H1 (cell line): ENCODE measurements at regions not wholly inside any gene's neighbourhood (a gene's known extent, or its start where the extent isn't known, plus 50 kb on each side); places are given as distances from the start of the nearest gene placed in this dataset.

Experiments used
- CTCF ChIA-PET: fragments of 300-600 bp; sonication (Branson Sonifier 250); formaldehyde crosslinking; loops from one replicate; lab custom pipeline; 2021; ENCODE audit not compliant: partially characterized antibody; lab: Charles Lee
- POLR2A ChIA-PET: fragments of 300-600 bp; sonication (Branson Sonifier 250); formaldehyde crosslinking; loops from one replicate; lab custom pipeline; 2021; ENCODE audit warnings: inconsistent platforms; ENCODE audit not compliant: partially characterized antibody; lab: Charles Lee
- DNase-seq, 2 experiments: peaks; one replicate each; pipeline versions ENCODE4 v3.0.0 to v3.0.0-alpha.2; 2010 to 2022; ENCODE audit warnings: low spot score in 2 of 2, low read depth in 1 of 2, mixed read lengths in 1 of 2
- FAIRE-seq: peaks from 2 replicates; lab custom pipeline; 2011; peaks lifted over from hg19 to GRCh38; lab: Jason Lieb, UNC
- H2AFZ ChIP-seq: 2 replicates; pipeline ENCODE4 v1.8.1; 2012; ENCODE audit warnings: low read length, inconsistent platforms
- H2AK5ac ChIP-seq: 2 replicates; pipeline ENCODE4 v1.6.1; 2013; ENCODE audit warnings: low read depth, low read length
- H2BK120ac ChIP-seq: replicated peaks from 2 replicates; pipeline ENCODE3; 2013; ENCODE audit warnings: low read depth, low read length, inconsistent platforms
- H2BK12ac ChIP-seq: 2 replicates; pipeline ENCODE4 v1.6.1; 2013; ENCODE audit warnings: low read depth, low read length
- H2BK15ac ChIP-seq: 2 replicates; pipeline ENCODE4 v1.6.1; 2013; ENCODE audit warnings: low read length
- H2BK20ac ChIP-seq: 2 replicates; pipeline ENCODE4 v1.6.1; 2013; ENCODE audit warnings: low read length
- H2BK5ac ChIP-seq: 2 replicates; pipeline ENCODE4 v1.6.1; 2013; ENCODE audit warnings: low read depth, low read length
- H3K14ac ChIP-seq: 2 replicates; pipeline ENCODE4 v1.6.1; 2013; ENCODE audit warnings: inconsistent platforms; ENCODE audit not compliant: insufficient read length
- H3K18ac ChIP-seq: 2 replicates; pipeline ENCODE4 v1.6.1; 2013; ENCODE audit warnings: low read length; ENCODE audit errors: extremely low read depth
- H3K23ac ChIP-seq: 2 replicates; pipeline ENCODE4 v1.6.1; 2013; ENCODE audit warnings: inconsistent platforms; ENCODE audit not compliant: insufficient read length
- H3K23me2 ChIP-seq: 2 replicates; pipeline ENCODE4 v1.6.1; 2013; ENCODE audit warnings: low read depth, low read length
- H3K27ac ChIP-seq: 2 replicates; pipeline ENCODE4 v1.6.1; 2011; ENCODE audit warnings: low read depth, low read length, inconsistent platforms
- H3K27me3 ChIP-seq, 4 experiments: replicated peaks in 1 of 4; 1 replicate in 1 of 4; 2 replicates in 3 of 4; pipeline versions ENCODE4 v1.6.1 to v1.8.1; 2011 to 2013; ENCODE audit warnings: low read length in 3 of 4, mild to moderate bottlenecking in 3 of 4, inconsistent platforms in 2 of 4, mixed read lengths in 2 of 4, moderate library complexity in 1 of 4; ENCODE audit not compliant: control insufficient read depth in 3 of 4, insufficient read depth in 3 of 4; ENCODE audit errors: extremely low read depth in 1 of 4
- H3K36me3 ChIP-seq, 4 experiments: 2 replicates each; pipeline versions ENCODE4 v1.6.1 to v1.8.1; 2011 to 2013; ENCODE audit warnings: mild to moderate bottlenecking in 4 of 4, low read length in 3 of 4, moderate library complexity in 2 of 4, control low read depth in 1 of 4, inconsistent platforms in 1 of 4; ENCODE audit not compliant: insufficient read depth in 4 of 4, control insufficient read depth in 2 of 4
- H3K4ac ChIP-seq: replicated peaks from 2 replicates; pipeline ENCODE3; 2013; ENCODE audit warnings: low read length, low read depth, mixed read lengths, inconsistent platforms; ENCODE audit not compliant: insufficient read length
- H3K4me1 ChIP-seq, 4 experiments: replicated peaks in 1 of 4; 1 replicate in 1 of 4; 2 replicates in 3 of 4; pipeline versions ENCODE4 v1.6.1 to v1.8.1; 2011 to 2013; ENCODE audit warnings: low read length in 3 of 4, inconsistent platforms in 2 of 4, mixed read lengths in 1 of 4; ENCODE audit not compliant: insufficient read depth in 4 of 4, control insufficient read depth in 3 of 4
- H3K4me2 ChIP-seq, 2 experiments: 2 replicates each; pipeline versions ENCODE4 v1.6.1 to v1.8.1; 2011 to 2013; ENCODE audit warnings: low read depth in 2 of 2, low read length in 2 of 2, control low read depth in 1 of 2, inconsistent platforms in 1 of 2, mild to moderate bottlenecking in 1 of 2; ENCODE audit not compliant: insufficient read depth in 1 of 2
- H3K4me3 ChIP-seq, 4 experiments: fragments of 200-600, 300-600 bp in 1 of 4; sonication (generic), shearing (Covaris generic), sonication (Bioruptor Twin) in 1 of 4; 2 replicates each; pipeline versions ENCODE4 v1.5.1 to v1.8.1; 2011 to 2016; ENCODE audit warnings: low read length in 4 of 4, low read depth in 3 of 4, control low read depth in 2 of 4, inconsistent platforms in 2 of 4, mild to moderate bottlenecking in 2 of 4, mixed read lengths in 1 of 4, moderate library complexity in 1 of 4; ENCODE audit not compliant: insufficient read depth in 2 of 4; ENCODE audit errors: extremely low read depth in 1 of 4
- H3K56ac ChIP-seq: replicated peaks from 2 replicates; pipeline ENCODE3; 2013; ENCODE audit warnings: low read depth, mild to moderate bottlenecking, mixed read lengths, low read length, inconsistent platforms; ENCODE audit not compliant: insufficient read length
- H3K79me1 ChIP-seq: 2 replicates; pipeline ENCODE4 v1.6.1; 2013; ENCODE audit warnings: low read depth, low read length, control low read depth
- H3K79me2 ChIP-seq, 2 experiments: 2 replicates each; pipeline versions ENCODE4 v1.6.1 to v1.8.1; 2012 to 2013; ENCODE audit warnings: low read length in 2 of 2, mild to moderate bottlenecking in 2 of 2, inconsistent platforms in 1 of 2; ENCODE audit not compliant: insufficient read depth in 2 of 2, control insufficient read depth in 1 of 2
- H3K9ac ChIP-seq, 4 experiments: replicated peaks in 1 of 4; 1 replicate in 1 of 4; 2 replicates in 3 of 4; pipeline versions ENCODE4 v1.6.1 to v1.8.1; 2011 to 2013; ENCODE audit warnings: low read depth in 3 of 4, low read length in 3 of 4, control low read depth in 2 of 4, mild to moderate bottlenecking in 2 of 4, moderate library complexity in 2 of 4, inconsistent platforms in 1 of 4; ENCODE audit errors: extremely low read depth in 1 of 4
- H3K9me3 ChIP-seq, 2 experiments: 2 replicates each; pipeline versions ENCODE4 v1.6.1 to v1.8.1; 2012 to 2013; ENCODE audit warnings: mild to moderate bottlenecking in 2 of 2, moderate library complexity in 2 of 2, control low read depth in 1 of 2, inconsistent platforms in 1 of 2, low read depth in 1 of 2, low read length in 1 of 2, mixed read lengths in 1 of 2; ENCODE audit not compliant: insufficient read depth in 2 of 2
- H4K20me1 ChIP-seq, 2 experiments: replicated peaks in 1 of 2; 2 replicates each; pipeline versions ENCODE3 to v1.8.1; 2011 to 2013; ENCODE audit warnings: inconsistent platforms in 2 of 2, low read length in 2 of 2, mild to moderate bottlenecking in 1 of 2; ENCODE audit not compliant: insufficient read depth in 2 of 2, control insufficient read depth in 1 of 2
- H4K5ac ChIP-seq: 2 replicates; pipeline ENCODE4 v1.6.1; 2013; ENCODE audit warnings: low read length, low read depth, mixed read lengths, inconsistent platforms; ENCODE audit not compliant: insufficient read length
- H4K8ac ChIP-seq: 2 replicates; pipeline ENCODE4 v1.8.0; 2013; ENCODE audit warnings: mild to moderate bottlenecking, moderate library complexity, low read length, inconsistent platforms; ENCODE audit not compliant: insufficient read depth; ENCODE audit errors: extremely low read depth
- H4K91ac ChIP-seq: replicated peaks from 2 replicates; pipeline ENCODE3; 2013; ENCODE audit warnings: low read length, mixed read lengths, inconsistent platforms; ENCODE audit not compliant: insufficient read length
- BACH1 ChIP-seq: IDR thresholded peaks from 2 replicates; pipeline ENCODE4 v1.6.1; 2012; ENCODE audit warnings: low read length, improper control_type of control experiment
- BRCA1 ChIP-seq: IDR thresholded peaks from 2 replicates; pipeline ENCODE4 v1.6.1; 2012; ENCODE audit warnings: low read depth, low read length, improper control_type of control experiment
- CTCF ChIP-seq, 3 experiments: IDR thresholded peaks; 1 replicate in 2 of 3; 2 replicates in 1 of 3; pipeline versions ENCODE4 v1.5.1 to v1.6.1; 2011; ENCODE audit warnings: low read length in 3 of 3, mild to moderate bottlenecking in 3 of 3, inconsistent platforms in 2 of 3, low read depth in 1 of 3, moderate library complexity in 1 of 3; ENCODE audit not compliant: insufficient read depth in 1 of 3; ENCODE audit errors: control extremely low read depth in 1 of 3
- HDAC6 ChIP-seq: IDR thresholded peaks from one replicate; pipeline ENCODE4 v1.7.1; 2012; ENCODE audit warnings: low read depth, mild to moderate bottlenecking, inconsistent platforms, low read length, moderate library complexity
- POLR2A ChIP-seq, 2 experiments: IDR thresholded peaks; 1 replicate in 1 of 2; 2 replicates in 1 of 2; pipeline ENCODE4 v1.6.1; 2011; ENCODE audit warnings: low read depth in 2 of 2, low read length in 2 of 2, mild to moderate bottlenecking in 2 of 2; ENCODE audit errors: control extremely low read depth in 1 of 2
- RNF2 ChIP-seq: fragments of 200-900, 300-1000 bp; sonication (generic); IDR thresholded peaks from 2 replicates; pipeline ENCODE4 v1.7.1; 2016; ENCODE audit warnings: borderline replicate concordance, low read depth, mild to moderate bottlenecking, antibody characterized with exemption, low read length; ENCODE audit not compliant: poor library complexity, severe bottlenecking; ENCODE audit errors: missing control alignments
- SRF ChIP-seq: IDR thresholded peaks from 2 replicates; pipeline ENCODE4 v1.6.1; 2011; ENCODE audit warnings: mild to moderate bottlenecking, low read depth, low read length, moderate library complexity
- USF2 ChIP-seq: IDR thresholded peaks from 2 replicates; pipeline ENCODE4 v1.6.1; 2011; ENCODE audit warnings: low read length, improper control_type of control experiment
- ZNF274 ChIP-seq: IDR thresholded peaks from 2 replicates; pipeline ENCODE4 v1.7.0; 2012; ENCODE audit warnings: low read length, borderline replicate concordance; ENCODE audit errors: extremely low read depth
- WGBS, 2 experiments: shearing (Covaris generic) in 1 of 2; methylation state at CpG; one replicate each; pipeline versions ENCODE4 v1.1.6 to v1.1.7; 2013 to 2015; ENCODE audit warnings: low lambda C conversion rate in 2 of 2, mixed read lengths in 2 of 2, inconsistent platforms in 1 of 2, low coverage in 1 of 2, missing lambda C conversion rate in 1 of 2; ENCODE audit not compliant: insufficient replicate concordance in 2 of 2, insufficient coverage in 1 of 2, insufficient read length in 1 of 2; ENCODE audit errors: extremely low coverage in 1 of 2, missing lambda C conversion rate in 1 of 2; 5-methylcytosine and 5-hydroxymethylcytosine counted together

GRCh38 chr13:40311356-40312101 lies 354.9 kb downstream of the FOXO1 start:
- Histone ChIP-seq H4K20me1 (no peaks in the 10 kb centered on the region), H3K23me2 (no peaks in the 10 kb centered on the region), H2BK20ac (no peak overlapping the region), H4K91ac (no peak overlapping the region), H3K18ac (no peak overlapping the region), H2BK15ac (no peak overlapping the region), H3K4ac (no peak overlapping the region), H3K9ac (no peak overlapping the region), H2AK5ac (no peak overlapping the region), H3K14ac (no peak overlapping the region), H3K27ac (no peak overlapping the region), H2BK12ac (no peak overlapping the region), H3K79me1 (no peaks in the 10 kb centered on the region), H3K27me3 (peaks cover 0 to 11% (median 3%) of the 10 kb centered on the region in 4 experiments; a peak in 5 of 7 replicates), H3K4me1 (no peaks in the 10 kb centered on the region; a peak in 1 of 7 replicates), H3K23ac (no peak overlapping the region), H3K36me3 (no peaks in the 10 kb centered on the region), H3K79me2 (no peaks in the 10 kb centered on the region), H3K4me2 (no peak overlapping the region), H2AFZ (no peak overlapping the region), H3K56ac (no peak overlapping the region), H4K8ac (no peak overlapping the region), H3K9me3 (peaks cover 9% of the 10 kb centered on the region in 2 experiments), H4K5ac (no peak overlapping the region), H2BK120ac (no peak overlapping the region), H3K4me3 (no peak overlapping the region), H2BK5ac (no peak overlapping the region)
- WGBS, 2 experiments, result 89% methylated on average over 7 of the region's 7 CpGs; no CpG with 5 or more reads in 1 of the 2 experiments
- DNase-seq (no peak), FAIRE-seq (no peak)
- ChIA-PET CTCF (interaction anchor here (0.7 to 1.0 kb wide), 2 partner anchors 30 to 72 kb away, joined by 3 to 4 read pairs; no protein-coding TSS in a partner anchor), POLR2A (no interaction called here)
- no peak for TF ChIP-seq ZNF274
- TF ChIP-seq BACH1, result no peak
- TF ChIP-seq POLR2A (IDR thresholded peaks at IDR 0.05; ENCODE audit: control extremely low read depth in 1 of 2, low read depth in 2 of 2, low read length in 2 of 2), result no peak
- TF ChIP-seq CTCF (IDR thresholded peaks at IDR 0.05; ENCODE audit: control extremely low read depth in 1 of 3, insufficient read depth in 1 of 3, low read depth in 1 of 3, low read length in 3 of 3), result no peak
- no peak for TF ChIP-seq BRCA1
- no peak for TF ChIP-seq RNF2
- no peak for TF ChIP-seq HDAC6
- TF ChIP-seq USF2, result no peak
- no peak for TF ChIP-seq SRF
